Trophoblast cell (in vitro differentiated cells and primary cell): ENCODE measurements at regions not wholly inside any gene's neighbourhood (a gene's known extent, or its start where the extent isn't known, plus 50 kb on each side); places are given as distances from the start of the nearest gene placed in this dataset.

ENCODE experiments used
- DNase-seq, 2 donors: peaks; one replicate each; pipeline ENCODE4 v3.0.0-alpha.2; 2016
- H2AFZ ChIP-seq: 2 replicates; pipeline ENCODE4 v1.6.1; 2013; ENCODE audit warnings: low read length, moderate library complexity, mild to moderate bottlenecking; ENCODE audit not compliant: insufficient read depth, poor library complexity
- H2AK5ac ChIP-seq: 2 replicates; pipeline ENCODE4 v1.6.1; 2013; ENCODE audit warnings: mild to moderate bottlenecking, low read length
- H2BK120ac ChIP-seq: 2 replicates; pipeline ENCODE4 v1.6.1; 2013; ENCODE audit warnings: low read length, mild to moderate bottlenecking, moderate library complexity; ENCODE audit not compliant: insufficient read depth, poor library complexity
- H2BK12ac ChIP-seq: 2 replicates; pipeline ENCODE4 v1.6.1; 2013; ENCODE audit warnings: mild to moderate bottlenecking, low read length, moderate library complexity
- H2BK5ac ChIP-seq: 2 replicates; pipeline ENCODE4 v1.6.1; 2013; ENCODE audit warnings: low read length, low read depth, moderate library complexity, mild to moderate bottlenecking; ENCODE audit not compliant: poor library complexity
- H3K14ac ChIP-seq: 2 replicates; pipeline ENCODE4 v1.6.1; 2013; ENCODE audit warnings: mild to moderate bottlenecking, low read length
- H3K18ac ChIP-seq: 2 replicates; pipeline ENCODE4 v1.6.1; 2013; ENCODE audit warnings: mild to moderate bottlenecking, low read length
- H3K23ac ChIP-seq: 2 replicates; pipeline ENCODE4 v1.6.1; 2013; ENCODE audit warnings: low read length
- H3K27ac ChIP-seq: 2 replicates; pipeline ENCODE4 v1.5.1; 2013; ENCODE audit warnings: low read depth, mild to moderate bottlenecking, inconsistent platforms, low read length, moderate library complexity
- H3K27me3 ChIP-seq: 2 replicates; pipeline ENCODE4 v1.6.1; 2013; ENCODE audit warnings: inconsistent platforms, mild to moderate bottlenecking, low read length, moderate library complexity; ENCODE audit not compliant: insufficient read depth
- H3K36me3 ChIP-seq, 2 experiments: 1 replicate in 1 of 2; 2 replicates in 1 of 2; pipeline ENCODE4 v1.6.1; 2013; ENCODE audit warnings: low read length in 2 of 2, mild to moderate bottlenecking in 2 of 2, moderate library complexity in 1 of 2; ENCODE audit not compliant: insufficient read depth in 2 of 2, control insufficient read depth in 1 of 2
- H3K4ac ChIP-seq: 2 replicates; pipeline ENCODE4 v1.6.1; 2013; ENCODE audit warnings: low read depth, mild to moderate bottlenecking, low read length, moderate library complexity
- H3K4me1 ChIP-seq, 2 experiments: 1 replicate in 1 of 2; 2 replicates in 1 of 2; pipeline ENCODE4 v1.6.1; 2013; ENCODE audit warnings: low read length in 2 of 2, mild to moderate bottlenecking in 2 of 2, moderate library complexity in 1 of 2; ENCODE audit not compliant: insufficient read depth in 2 of 2, control insufficient read depth in 1 of 2
- H3K4me2 ChIP-seq: 2 replicates; pipeline ENCODE4 v1.6.1; 2013; ENCODE audit warnings: inconsistent platforms, mild to moderate bottlenecking, low read length, moderate library complexity
- H3K4me3 ChIP-seq: 2 replicates; pipeline ENCODE4 v1.5.1; 2013; ENCODE audit warnings: mild to moderate bottlenecking, low read depth, low read length, inconsistent platforms
- H3K79me1 ChIP-seq: one replicate; pipeline ENCODE4 v1.6.1; 2013; ENCODE audit warnings: low read length
- H3K79me2 ChIP-seq: 2 replicates; pipeline ENCODE4 v1.6.1; 2013; ENCODE audit warnings: low read length, mild to moderate bottlenecking; ENCODE audit not compliant: control insufficient read depth, insufficient read depth, poor library complexity
- H3K9ac ChIP-seq: 2 replicates; pipeline ENCODE4 v1.6.1; 2013; ENCODE audit warnings: mild to moderate bottlenecking, low read length
- H3K9me3 ChIP-seq: 2 replicates; pipeline ENCODE4 v1.6.1; 2013; ENCODE audit warnings: low read depth, mild to moderate bottlenecking, control low read depth, inconsistent platforms, low read length; ENCODE audit not compliant: insufficient read depth
- H4K12ac ChIP-seq: 2 replicates; pipeline ENCODE4 v1.6.1; 2013; ENCODE audit warnings: low read depth, mild to moderate bottlenecking, low read length, moderate library complexity
- H4K8ac ChIP-seq: 2 replicates; pipeline ENCODE4 v1.6.1; 2013; ENCODE audit warnings: low read depth, mild to moderate bottlenecking, low read length, moderate library complexity
- H4K91ac ChIP-seq: one replicate; pipeline ENCODE4 v1.6.1; 2013; ENCODE audit warnings: low read depth, mild to moderate bottlenecking, low read length, moderate library complexity
- WGBS: extraction: QIAGEN DNeasy Blood & Tissue Kit; methylation state at CpG from one replicate; pipeline ENCODE4 v1.1.7; 2013; ENCODE audit warnings: missing lambda C conversion rate; ENCODE audit not compliant: insufficient read length, insufficient coverage; ENCODE audit errors: extremely low coverage; 5-methylcytosine and 5-hydroxymethylcytosine counted together

GRCh38 chr6:98764373-98764911 is 69.9 kb upstream of the POU3F2 start:
- H3K27me3 ChIP-seq, result no peaks in the 10 kb centered on the region
- H4K91ac ChIP-seq, result no peak overlapping the region
- H3K4me2 ChIP-seq, result no peak overlapping the region
- H3K36me3 ChIP-seq, result no peaks in the 10 kb centered on the region
- H2AK5ac ChIP-seq, result no peak overlapping the region
- H3K4me1 ChIP-seq, result no peaks in the 10 kb centered on the region
- H3K4me3 ChIP-seq, result no peak overlapping the region
- H3K9me3 ChIP-seq, result no peaks in the 10 kb centered on the region
- H3K79me2 ChIP-seq, result no peaks in the 10 kb centered on the region
- no peak overlapping the region for H3K27ac ChIP-seq
- no peak for DNase-seq
- no peak overlapping the region for H2BK5ac ChIP-seq
- H3K4ac ChIP-seq, result no peak overlapping the region
- H3K23ac ChIP-seq, result no peak overlapping the region
- no peak overlapping the region for H3K18ac ChIP-seq
- WGBS, result no CpG with 5 or more reads among the region's 1 CpG
- no peak overlapping the region for H2BK12ac ChIP-seq
- H3K14ac ChIP-seq, result no peak overlapping the region
- no peak overlapping the region for H4K8ac ChIP-seq
- H2BK120ac ChIP-seq, result no peak overlapping the region
- no peak overlapping the region for H2AFZ ChIP-seq
- no peak overlapping the region for H4K12ac ChIP-seq
- no peak overlapping the region for H3K9ac ChIP-seq
- H3K79me1 ChIP-seq, result no peaks in the 10 kb centered on the region

- DNase-seq, result peak in 1 of 2 donors; percentile 30
- WGBS, result no CpG with 5 or more reads among the region's 1 CpG
- Histone ChIP-seq H3K9me3 (no peaks in the 10 kb centered on the region), H3K4me2 (no peak overlapping the region), H2BK12ac (no peak overlapping the region), H2AK5ac (no peak overlapping the region), H4K91ac (no peak overlapping the region), H4K12ac (no peak overlapping the region), H3K4ac (no peak overlapping the region), H2BK5ac (no peak overlapping the region), H3K79me1 (no peaks in the 10 kb centered on the region), H3K27ac (no peak overlapping the region), H3K14ac (no peak overlapping the region), H3K23ac (no peak overlapping the region), H4K8ac (no peak overlapping the region), H3K4me1 (no peaks in the 10 kb centered on the region), H2AFZ (no peak overlapping the region), H3K18ac (no peak overlapping the region), H2BK120ac (no peak overlapping the region), H3K79me2 (no peaks in the 10 kb centered on the region), H3K4me3 (no peak overlapping the region), H3K27me3 (no peaks in the 10 kb centered on the region), H3K36me3 (no peaks in the 10 kb centered on the region), H3K9ac (no peak overlapping the region)
Measured at GRCh38 chr6:98769546-98769945, 64.8 kb upstream of the POU3F2 start.

GRCh38 chr6:98775205-98775604 is 59.2 kb upstream of the POU3F2 start:
- Histone ChIP-seq H3K79me1 (no peaks in the 10 kb centered on the region), H4K12ac (no peak overlapping the region), H3K14ac (no peak overlapping the region), H3K36me3 (no peaks in the 10 kb centered on the region), H3K9ac (no peak overlapping the region), H2AFZ (no peak overlapping the region), H3K79me2 (no peaks in the 10 kb centered on the region), H2AK5ac (no peak overlapping the region), H3K18ac (no peak overlapping the region), H3K4me2 (no peak overlapping the region), H3K27ac (no peak overlapping the region), H2BK5ac (no peak overlapping the region), H3K4me3 (no peak overlapping the region), H3K4me1 (no peaks in the 10 kb centered on the region), H3K23ac (no peak overlapping the region), H3K9me3 (no peaks in the 10 kb centered on the region), H3K4ac (no peak overlapping the region), H2BK12ac (no peak overlapping the region), H3K27me3 (no peaks in the 10 kb centered on the region), H4K91ac (no peak overlapping the region), H4K8ac (no peak overlapping the region), H2BK120ac (no peak overlapping the region)
- no CpG with 5 or more reads among the region's 2 CpGs for WGBS
- no peak for DNase-seq

GRCh38 chr6:98777762-98778161 is 56.6 kb upstream of the POU3F2 start:
- Histone ChIP-seq H3K14ac (no peak overlapping the region), H4K8ac (no peak overlapping the region), H3K18ac (no peak overlapping the region), H4K91ac (no peak overlapping the region), H3K9me3 (no peaks in the 10 kb centered on the region), H3K4me3 (no peak overlapping the region), H3K79me1 (no peaks in the 10 kb centered on the region), H3K9ac (no peak overlapping the region), H3K4me2 (no peak overlapping the region), H2BK120ac (no peak overlapping the region), H2BK12ac (no peak overlapping the region), H4K12ac (no peak overlapping the region), H3K36me3 (no peaks in the 10 kb centered on the region), H3K23ac (no peak overlapping the region), H3K27me3 (no peaks in the 10 kb centered on the region), H3K79me2 (no peaks in the 10 kb centered on the region), H2AFZ (no peak overlapping the region), H2AK5ac (no peak overlapping the region), H3K4me1 (no peaks in the 10 kb centered on the region), H3K27ac (no peak overlapping the region), H2BK5ac (no peak overlapping the region), H3K4ac (no peak overlapping the region)
- no CpG with 5 or more reads among the region's 1 CpG for WGBS
- no peak for DNase-seq
